OCI-LY7 (cell line): ENCODE measurements at regions not wholly inside any gene's neighbourhood (a gene's known extent, or its start where the extent isn't known, plus 50 kb on each side); places are given as distances from the start of the nearest gene placed in this dataset.

Source experiments
- BruUV-seq: library from RNA; stranded (reverse); fragments of 400-500 nt; replicated peaks from 2 replicates; lab custom pipeline; 2021; lab: Mats Ljungman, UMichigan
- CTCF ChIA-PET: fragments of 300-600 bp; sonication (Branson Sonifier 250); formaldehyde crosslinking; loops from one replicate; lab custom pipeline; 2022; ENCODE audit warnings: antibody characterized with exemption; ENCODE audit not compliant: unreplicated experiment; lab: Charles Lee
- POLR2A ChIA-PET: fragments of 300-600 bp; sonication (Branson Sonifier 250); formaldehyde crosslinking; loops from one replicate; lab custom pipeline; 2022; ENCODE audit warnings: antibody characterized with exemption; lab: Charles Lee
- DNase-seq: peaks from one replicate; pipeline ENCODE4 v3.0.0-alpha.2; 2015; ENCODE audit warnings: low spot score
- H2AFZ ChIP-seq: fragments of 200-600 bp; sonication (generic), shearing (Covaris generic); 2 replicates; pipeline ENCODE4 v1.6.1; 2014; ENCODE audit warnings: mild to moderate bottlenecking, antibody characterized with exemption, low read length, moderate library complexity
- H3K27ac ChIP-seq: fragments of 200-600 bp; sonication (generic); 2 replicates; pipeline ENCODE4 v1.5.1; 2014; ENCODE audit warnings: mixed run types, low read depth, mild to moderate bottlenecking, moderate library complexity, low read length, inconsistent platforms; ENCODE audit not compliant: poor library complexity, severe bottlenecking
- H3K36me3 ChIP-seq: fragments of 200-600 bp; sonication (generic); 2 replicates; pipeline ENCODE4 v1.6.1; 2014; ENCODE audit warnings: mild to moderate bottlenecking, antibody characterized with exemption, low read length, moderate library complexity, mixed read lengths; ENCODE audit not compliant: insufficient read depth
- H3K4me1 ChIP-seq: fragments of 200-600 bp; sonication (generic); 2 replicates; pipeline ENCODE4 v1.5.1; 2014; ENCODE audit warnings: mild to moderate bottlenecking, low read length; ENCODE audit not compliant: insufficient read depth, poor library complexity, severe bottlenecking
- H3K4me2 ChIP-seq: fragments of 200-600 bp; sonication (generic); 2 replicates; pipeline ENCODE4 v1.6.1; 2014; ENCODE audit warnings: mild to moderate bottlenecking, low read length
- H3K4me3 ChIP-seq: fragments of 200-600 bp; sonication (generic); 2 replicates; pipeline ENCODE4 v1.5.1; 2014; ENCODE audit warnings: mild to moderate bottlenecking, low read depth, low read length; ENCODE audit not compliant: poor library complexity, severe bottlenecking
- H3K79me2 ChIP-seq: fragments of 200-600 bp; sonication (generic); 2 replicates; pipeline ENCODE4 v1.6.1; 2016; ENCODE audit warnings: low read depth, mild to moderate bottlenecking, low read length, moderate library complexity, mixed read lengths; ENCODE audit not compliant: insufficient read depth
- H3K9me2 ChIP-seq: fragments of 200-600 bp; sonication (generic); 2 replicates; pipeline ENCODE4 v1.6.1; 2016; ENCODE audit warnings: mild to moderate bottlenecking, low read length, mixed read lengths; ENCODE audit not compliant: insufficient read depth
- H3K9me3 ChIP-seq: fragments of 200-600 bp; sonication (generic); 2 replicates; pipeline ENCODE4 v1.6.1; 2014; ENCODE audit warnings: mild to moderate bottlenecking, mixed run types, low read length, mixed read lengths
- H4K20me1 ChIP-seq: fragments of 200-600 bp; sonication (generic); 2 replicates; pipeline ENCODE4 v1.6.1; 2014; ENCODE audit warnings: mild to moderate bottlenecking, antibody characterized with exemption, low read length, moderate library complexity, mixed read lengths; ENCODE audit not compliant: insufficient read depth
- EZH2phosphoT487 ChIP-seq: fragments of 200-600 bp; sonication (generic); IDR thresholded peaks from 2 replicates; pipeline ENCODE4 v1.6.1; 2018; ENCODE audit warnings: low read depth, borderline replicate concordance, mild to moderate bottlenecking, mixed run types, antibody characterized with exemption, low read length, moderate library complexity, mixed read lengths
- intact Hi-C: fragments of 100-400 bp; cut with micrococcal nuclease; formaldehyde crosslinking; loops from one replicate; pipeline ENCODE4 v1.10.0; 2022; ENCODE audit not compliant: unreplicated experiment
- TF ChIP-seq, protein P1 (sequence below): fragments of 200-600 bp; sonication (generic); conservative IDR thresholded peaks from 2 replicates; pipeline ENCODE4 v1.5.1; 2014; ENCODE audit warnings: mild to moderate bottlenecking, antibody characterized with exemption, low read length, moderate library complexity, mixed read lengths

GRCh38 chr4:18134111-18134510 lies 112.6 kb upstream of the LCORL start:
- Histone ChIP-seq H2AFZ (no peak overlapping the region), H3K4me2 (no peak overlapping the region), H3K4me1 (no peaks in the 10 kb centered on the region), H3K36me3 (no peaks in the 10 kb centered on the region), H3K9me2 (no peaks in the 10 kb centered on the region), H3K9me3 (no peaks in the 10 kb centered on the region), H3K4me3 (no peak overlapping the region), H4K20me1 (no peaks in the 10 kb centered on the region), H3K79me2 (no peaks in the 10 kb centered on the region), H3K27ac (no peak overlapping the region)
- TF ChIP-seq EZH2phosphoT487, result no peak
- TF ChIP-seq, protein P1, sequence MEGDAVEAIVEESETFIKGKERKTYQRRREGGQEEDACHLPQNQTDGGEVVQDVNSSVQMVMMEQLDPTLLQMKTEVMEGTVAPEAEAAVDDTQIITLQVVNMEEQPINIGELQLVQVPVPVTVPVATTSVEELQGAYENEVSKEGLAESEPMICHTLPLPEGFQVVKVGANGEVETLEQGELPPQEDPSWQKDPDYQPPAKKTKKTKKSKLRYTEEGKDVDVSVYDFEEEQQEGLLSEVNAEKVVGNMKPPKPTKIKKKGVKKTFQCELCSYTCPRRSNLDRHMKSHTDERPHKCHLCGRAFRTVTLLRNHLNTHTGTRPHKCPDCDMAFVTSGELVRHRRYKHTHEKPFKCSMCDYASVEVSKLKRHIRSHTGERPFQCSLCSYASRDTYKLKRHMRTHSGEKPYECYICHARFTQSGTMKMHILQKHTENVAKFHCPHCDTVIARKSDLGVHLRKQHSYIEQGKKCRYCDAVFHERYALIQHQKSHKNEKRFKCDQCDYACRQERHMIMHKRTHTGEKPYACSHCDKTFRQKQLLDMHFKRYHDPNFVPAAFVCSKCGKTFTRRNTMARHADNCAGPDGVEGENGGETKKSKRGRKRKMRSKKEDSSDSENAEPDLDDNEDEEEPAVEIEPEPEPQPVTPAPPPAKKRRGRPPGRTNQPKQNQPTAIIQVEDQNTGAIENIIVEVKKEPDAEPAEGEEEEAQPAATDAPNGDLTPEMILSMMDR, result no peak
- intact Hi-C loops, result no loop called here
- ChIA-PET CTCF (no interaction called here), POLR2A (interaction anchor here (0.6 to 1.2 kb wide), 2 partner anchors 12 to 152 kb away, joined by 3 read pairs; no protein-coding TSS in a partner anchor)
- DNase-seq, result no peak
- no TSS peak for BruUV-seq

- intact Hi-C loops, result no loop called here
- H3K4me2 ChIP-seq, result no peak overlapping the region
- POLR2A ChIA-PET, result interaction anchor here (0.7 to 0.8 kb wide), 2 partner anchors 166 to 213 kb away, joined by 3 read pairs; no protein-coding TSS in a partner anchor
Observed at GRCh38 chr4:18130256-18130655, 108.7 kb upstream of the LCORL start.

DNA sequence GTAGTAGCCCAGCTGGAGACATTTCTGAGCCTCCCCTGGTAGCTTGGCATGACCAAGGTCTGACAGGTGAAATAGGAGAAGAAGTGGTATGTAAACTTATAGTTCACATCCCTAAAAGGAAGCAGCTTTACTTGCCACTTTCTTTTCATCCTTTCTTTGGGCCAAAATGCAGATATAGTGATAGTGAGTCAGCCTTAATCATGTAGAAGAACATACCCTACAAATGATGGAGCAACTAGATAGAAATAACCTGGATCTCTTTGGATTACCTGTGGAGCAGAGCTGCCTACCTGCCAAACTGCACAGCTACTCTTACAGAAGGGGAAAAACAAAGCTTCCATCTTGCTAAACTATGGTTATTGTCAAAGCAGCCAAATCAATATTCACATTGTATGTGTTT lies 106.7 kb upstream of the LCORL start:
- H3K4me3 ChIP-seq, result no peak overlapping the region
- TF ChIP-seq, protein P1, result no peak
- TF ChIP-seq EZH2phosphoT487, result no peak
- H3K79me2 ChIP-seq, result no peaks in the 10 kb centered on the region
- intact Hi-C loops, result no loop called here
- no peak overlapping the region for H3K4me2 ChIP-seq
- ChIA-PET CTCF (no interaction called here), POLR2A (no interaction called here)
- no peaks in the 10 kb centered on the region for H3K36me3 ChIP-seq
- no peaks in the 10 kb centered on the region for H4K20me1 ChIP-seq
- H3K4me1 ChIP-seq, result no peaks in the 10 kb centered on the region
- H3K9me3 ChIP-seq, result no peaks in the 10 kb centered on the region
- DNase-seq, result no peak
- BruUV-seq, result no TSS peak
- no peak overlapping the region for H2AFZ ChIP-seq
- no peak overlapping the region for H3K27ac ChIP-seq
- no peaks in the 10 kb centered on the region for H3K9me2 ChIP-seq

More at GRCh38 chr4:18130256-18130655, 108.7 kb upstream of the LCORL start:
- no peak for DNase-seq
- BruUV-seq, result no TSS peak
- Histone ChIP-seq H3K36me3 (no peaks in the 10 kb centered on the region), H3K9me3 (no peaks in the 10 kb centered on the region), H3K4me1 (no peaks in the 10 kb centered on the region), H3K4me3 (no peak overlapping the region), H3K9me2 (no peaks in the 10 kb centered on the region), H3K27ac (no peak overlapping the region), H3K79me2 (no peaks in the 10 kb centered on the region), H4K20me1 (no peaks in the 10 kb centered on the region), H2AFZ (no peak overlapping the region)
- CTCF ChIA-PET, result no interaction called here
- TF ChIP-seq, protein P1, result no peak
- TF ChIP-seq EZH2phosphoT487, result no peak
